GM21423 (cell line): ENCODE measurements at regions not wholly inside any gene's neighbourhood (a gene's known extent, or its start where the extent isn't known, plus 50 kb on each side); places are given as distances from the start of the nearest gene placed in this dataset.
"Not testable (repeated sequence)": the region's sequence is repeated elsewhere in the genome, so short reads cannot be mapped to it uniquely, and the experiment has no call there.

Experiments
- ATAC-seq: cut with Tn5 transposase; IDR thresholded peaks from one replicate; pipeline ENCODE4 v1.9.1; 2021; ENCODE audit warnings: mild to moderate bottlenecking, moderate library complexity; ENCODE audit not compliant: unreplicated experiment

- not testable (repeated sequence) for ATAC-seq
Measured at GRCh38 chr16:29173371-29174305, 188.8 kb downstream of the LAT start.

- not testable (repeated sequence) for ATAC-seq
Measured at GRCh38 chr16:29172098-29172724, 187.4 kb downstream of the LAT start.

GRCh38 chr16:29171296-29171695 is 186.4 kb downstream of the LAT start:
- ATAC-seq = not testable (repeated sequence)

- ATAC-seq = not testable (repeated sequence)
Measured at GRCh38 chr16:29170393-29171119, 185.7 kb downstream of the LAT start.

GRCh38 chr16:29169295-29169994 is 184.6 kb downstream of the LAT start:
- ATAC-seq = not testable (repeated sequence)

GRCh38 chr16:29168515-29169259 is 183.8 kb downstream of the LAT start:
- ATAC-seq = not testable (repeated sequence)

- not testable (repeated sequence) for ATAC-seq
Measured at GRCh38 chr16:29164442-29165089, 179.7 kb downstream of the LAT start.

GRCh38 chr16:29160171-29160570 is 175.3 kb downstream of the LAT start:
- not testable (repeated sequence) for ATAC-seq

- ATAC-seq = not testable (repeated sequence)
Measured at GRCh38 chr16:29159603-29160002, 174.8 kb downstream of the LAT start.

- ATAC-seq = no peak
Measured at GRCh38 chr16:29158785-29159184, 173.9 kb downstream of the LAT start.

- not testable (repeated sequence) for ATAC-seq
Measured at GRCh38 chr16:29158031-29158784, 173.4 kb downstream of the LAT start.

- ATAC-seq = not testable (repeated sequence)
Measured at GRCh38 chr16:29157051-29157923, 172.4 kb downstream of the LAT start.

- ATAC-seq = no peak
Measured at GRCh38 chr16:29156511-29156910, 171.7 kb downstream of the LAT start.

GRCh38 chr16:29155866-29156200 is 171.0 kb downstream of the LAT start:
- not testable (repeated sequence) for ATAC-seq

- not testable (repeated sequence) for ATAC-seq
Measured at GRCh38 chr16:29155131-29155865, 170.4 kb downstream of the LAT start.

- ATAC-seq = no peak
Measured at GRCh38 chr16:29154676-29155121, 169.8 kb downstream of the LAT start.

GRCh38 chr16:29154088-29154487 is 169.2 kb downstream of the LAT start:
- ATAC-seq = no peak
